GM21529 (cell line): ENCODE measurements at regions not wholly inside any gene's neighbourhood (a gene's known extent, or its start where the extent isn't known, plus 50 kb on each side); places are given as distances from the start of the nearest gene placed in this dataset.
A peak's percentile ranks its signal among the peaks of the same experiment; 100 is the strongest.
"Not testable (repeated sequence)": the region's sequence is repeated elsewhere in the genome, so short reads cannot be mapped to it uniquely, and the experiment has no call there.

Experiments
- ATAC-seq: cut with Tn5 transposase; IDR thresholded peaks from one replicate; pipeline ENCODE4 v1.9.1; 2021; ENCODE audit not compliant: unreplicated experiment

DNA sequence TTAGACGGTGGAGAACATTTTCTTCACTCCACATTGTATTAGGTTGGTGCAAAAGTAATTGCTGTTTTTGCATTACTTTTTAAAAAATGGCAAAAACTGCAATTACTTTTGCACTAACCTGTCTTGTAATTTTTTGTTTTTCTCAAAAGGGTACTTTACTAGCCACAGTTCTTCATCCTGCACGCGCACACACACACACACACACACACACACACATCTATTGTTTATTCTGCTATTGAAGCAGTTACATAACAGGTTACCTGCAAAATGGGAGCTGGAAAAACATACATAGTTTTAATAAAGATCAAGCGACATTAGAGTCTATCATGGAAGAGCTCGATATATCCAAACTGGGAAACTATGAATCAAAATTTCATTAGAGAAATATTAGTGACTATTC, 235.2 kb downstream of the SIM1 start:
- no peak for ATAC-seq

- ATAC-seq, result peak; percentile 99
These were observed 234.9 kb upstream of the MCHR2 start for GRCh38 chr6:100228834-100229441.

- ATAC-seq, result peak; percentile 3
These were observed 234.4 kb upstream of the MCHR2 start for GRCh38 chr6:100228437-100228833.

DNA sequence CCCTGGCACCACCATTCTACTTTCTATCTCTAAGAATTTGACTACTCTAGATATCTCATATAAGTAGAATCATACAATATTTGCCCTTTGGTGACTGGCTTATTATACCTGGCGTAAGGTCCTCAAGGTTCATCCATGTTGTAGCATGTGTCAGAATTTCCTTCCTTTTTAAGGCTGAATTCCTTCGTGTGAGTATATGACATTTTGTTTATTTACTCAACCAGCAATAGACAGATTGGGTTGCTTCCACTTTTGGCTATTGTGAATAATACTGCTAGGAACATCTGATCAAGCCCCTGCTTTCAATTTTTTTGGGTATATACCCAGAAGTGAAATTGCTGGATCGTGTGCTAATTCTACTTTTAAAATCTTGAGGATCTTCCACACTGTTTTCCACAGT, 232.8 kb upstream of the MCHR2 start:
- no peak for ATAC-seq

GRCh38 chr6:100223952-100224351, 229.9 kb upstream of the MCHR2 start:
- not testable (repeated sequence) for ATAC-seq

DNA sequence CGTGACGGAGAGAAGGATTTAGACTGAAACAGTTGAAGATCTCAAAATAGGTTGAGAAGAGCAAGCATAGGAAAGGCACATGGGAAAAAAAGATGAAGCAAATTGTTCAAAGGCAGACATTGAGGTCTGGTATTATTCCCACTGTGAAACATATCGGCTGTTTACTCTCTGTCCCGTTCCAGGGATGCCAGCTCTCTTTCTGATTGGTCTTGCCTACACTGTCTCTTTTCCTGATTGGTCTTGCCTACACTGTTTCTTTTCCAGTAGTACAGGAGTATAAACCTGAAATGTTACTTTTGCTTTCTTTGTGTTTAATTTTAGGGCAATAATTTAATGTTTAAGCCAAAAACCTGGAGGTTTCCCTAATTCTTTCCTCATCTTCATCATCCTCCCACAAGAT, 226.5 kb upstream of the MCHR2 start:
- ATAC-seq, result no peak

DNA sequence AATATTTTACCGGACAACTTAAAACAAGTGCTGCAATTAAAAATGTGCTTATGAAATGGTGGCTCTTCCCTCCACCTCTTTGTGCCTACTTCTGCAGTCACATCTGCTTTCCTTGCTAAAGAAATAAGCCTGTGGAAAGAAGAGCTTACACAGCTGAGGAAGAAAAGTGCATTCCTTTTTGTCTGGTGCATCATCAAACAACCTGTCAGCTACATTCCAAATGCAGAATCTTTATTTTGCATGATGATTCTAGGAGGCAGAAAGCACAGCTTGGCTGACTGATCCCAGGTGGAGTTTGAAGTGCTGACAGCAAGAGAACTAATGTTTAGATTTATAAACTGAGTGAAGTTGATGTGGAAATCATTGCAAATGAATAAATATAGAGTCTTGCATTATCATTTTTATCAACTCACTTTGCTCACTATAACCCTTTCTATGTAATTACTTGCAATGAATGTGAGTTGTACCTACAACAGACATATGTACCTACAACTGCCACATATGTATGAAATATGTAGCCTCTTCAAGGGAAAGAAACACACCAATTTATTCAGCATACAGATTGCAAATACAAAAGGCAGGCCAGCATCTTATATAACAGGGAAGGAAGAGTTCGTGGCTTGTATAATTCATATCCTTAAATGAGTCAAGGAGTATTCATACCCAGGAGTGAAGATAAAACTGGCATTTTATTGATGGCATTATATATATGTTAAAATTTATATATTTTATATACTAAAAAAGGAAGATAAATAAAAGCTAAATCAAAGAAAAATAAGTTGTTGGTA, 223.4 kb upstream of the MCHR2 start:
- ATAC-seq, result no peak

- ATAC-seq, result no peak
These were observed 222.7 kb upstream of the MCHR2 start for GRCh38 chr6:100216760-100217159.

GRCh38 chr6:100212131-100212530, 218.1 kb upstream of the MCHR2 start:
- ATAC-seq, result no peak

GRCh38 chr6:100210137-100211117, 216.4 kb upstream of the MCHR2 start:
- ATAC-seq, result no peak

DNA sequence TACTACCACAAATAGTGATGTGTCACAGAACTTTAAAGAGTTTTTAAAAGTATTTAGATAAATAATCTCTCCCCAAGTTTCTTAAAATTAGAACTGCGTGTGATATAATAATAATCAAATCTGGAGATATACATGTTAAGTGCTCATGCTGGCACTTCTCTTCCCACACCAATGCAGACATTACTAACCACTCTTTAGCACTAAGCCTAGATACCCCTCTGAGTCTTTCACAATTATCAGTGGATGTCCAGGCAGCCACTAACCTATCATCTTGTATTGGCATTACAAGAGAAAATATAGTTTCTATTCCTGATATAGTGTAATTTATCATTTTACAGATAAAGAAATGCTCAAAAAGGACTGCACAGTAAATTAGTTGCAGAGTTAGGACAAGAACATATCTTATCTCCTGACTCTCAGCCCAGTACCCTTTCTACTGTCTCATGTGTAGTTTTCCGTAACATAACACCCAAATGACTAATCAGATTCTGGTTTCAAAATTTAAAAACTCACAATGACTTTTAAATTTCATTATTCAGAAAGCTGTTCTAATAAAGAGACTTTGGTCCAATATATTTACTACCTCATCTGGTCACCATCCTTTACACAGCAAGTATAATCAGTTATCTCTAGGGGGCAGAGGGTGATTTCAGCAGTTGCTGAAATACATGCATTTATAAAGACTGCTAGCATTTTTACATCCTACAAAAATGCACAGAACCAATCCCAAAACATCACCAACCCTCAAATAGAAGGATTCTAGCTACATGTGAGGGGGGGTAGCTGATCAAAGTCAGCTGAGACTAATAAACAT, 215.5 kb upstream of the MCHR2 start:
- no peak for ATAC-seq

- no peak for ATAC-seq
These were observed 209.4 kb upstream of the MCHR2 start for GRCh38 chr6:100203400-100203799.

GRCh38 chr6:100202417-100203194, 208.6 kb upstream of the MCHR2 start:
- no peak for ATAC-seq

GRCh38 chr6:100196214-100196982, 202.4 kb upstream of the MCHR2 start:
- ATAC-seq, result not testable (repeated sequence)

- ATAC-seq, result not testable (repeated sequence)
These were observed 201.2 kb upstream of the MCHR2 start for GRCh38 chr6:100195244-100195643.

DNA sequence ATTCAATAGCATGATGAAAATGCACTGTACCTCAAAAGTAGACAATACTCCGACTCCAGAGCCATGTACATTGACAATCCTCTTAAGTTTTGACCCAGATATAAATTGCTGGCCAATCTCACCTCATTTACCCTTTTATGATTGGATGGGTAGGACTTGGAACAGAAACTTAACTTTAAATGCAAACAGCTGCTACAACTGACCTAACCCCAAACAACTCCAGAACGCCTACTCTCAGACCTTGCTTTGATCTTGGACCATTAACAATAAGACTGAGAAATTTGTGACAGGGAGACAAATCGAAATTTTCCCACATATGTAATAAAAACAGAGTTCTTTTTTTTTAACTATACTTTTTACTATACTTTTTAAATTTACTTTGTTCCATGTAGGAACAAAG, 200.5 kb upstream of the MCHR2 start:
- no peak for ATAC-seq

DNA sequence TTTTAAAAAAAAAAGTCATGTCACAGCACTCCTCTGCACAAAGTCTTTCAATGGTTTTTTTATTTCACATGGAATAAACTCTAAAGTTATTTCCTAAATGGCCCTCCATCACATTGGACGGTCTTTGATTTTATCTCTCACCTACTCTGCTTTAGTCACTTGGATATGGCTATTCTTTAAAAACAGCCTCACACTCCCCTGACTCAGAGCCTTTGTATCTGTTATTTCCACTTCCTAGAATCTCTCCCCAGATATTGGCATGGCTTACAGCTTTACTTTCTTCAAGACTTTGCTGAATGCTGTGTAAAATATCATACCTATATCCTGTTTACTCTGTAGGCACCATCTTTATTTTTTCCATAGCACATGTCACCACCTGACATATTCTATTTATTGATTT, 194.7 kb upstream of the MCHR2 start:
- ATAC-seq, result no peak

DNA sequence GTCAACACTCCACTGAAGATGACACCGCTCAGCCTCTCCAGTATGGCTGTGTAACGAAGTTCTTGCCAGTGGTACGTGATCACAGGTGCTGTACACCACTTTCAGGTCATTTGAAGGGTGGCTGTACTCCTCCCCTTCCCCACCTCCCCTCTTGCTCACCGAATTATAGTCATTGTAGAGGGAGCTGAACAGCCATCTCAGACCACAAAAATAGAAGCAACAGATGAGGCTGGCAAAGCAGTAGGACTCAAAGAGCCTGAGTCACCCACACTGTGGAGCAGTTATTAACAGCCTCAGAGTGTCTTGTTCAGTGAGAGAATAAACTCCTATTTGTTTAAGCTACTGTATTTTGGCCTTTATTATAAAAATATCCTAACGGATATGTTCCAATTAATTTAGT, 192.5 kb upstream of the MCHR2 start:
- ATAC-seq, result no peak

- ATAC-seq, result peak; percentile 81
These were observed 191.6 kb upstream of the MCHR2 start for GRCh38 chr6:100185615-100186014.
